ENCODE measurements at regions not wholly inside any gene's neighbourhood (a gene's known extent, or its start where the extent isn't known, plus 50 kb on each side); places are given as distances from the start of the nearest gene placed in this dataset.

- Histone ChIP-seq H4K20me1 (replicated peaks in 1 of 2; ENCODE audit: control insufficient read depth in 1 of 2, insufficient read depth in 2 of 2, low read length in 2 of 2) (peaks cover 0 to 1% of the 10 kb centered on the region in 2 experiments), H2BK5ac (ENCODE audit: low read depth, low read length) (no peak overlapping the region), H3K4me2 (ENCODE audit: insufficient read depth in 1 of 2, low read depth in 2 of 2, low read length in 2 of 2) (no peak overlapping the region), H3K9me3 (ENCODE audit: insufficient read depth in 2 of 2, low read depth in 1 of 2, low read length in 1 of 2) (peaks cover 10 to 11% of the 10 kb centered on the region in 2 experiments), H2BK120ac (replicated peaks; ENCODE audit: low read depth, low read length) (no peak overlapping the region), H3K18ac (ENCODE audit: extremely low read depth, low read length) (no peak overlapping the region), H4K91ac (replicated peaks; ENCODE audit: insufficient read length, low read length) (no peak overlapping the region), H3K9ac (replicated peaks in 1 of 4; ENCODE audit: extremely low read depth in 1 of 4, low read depth in 3 of 4, low read length in 3 of 4) (no peak overlapping the region), H3K4me1 (replicated peaks in 1 of 4; ENCODE audit: control insufficient read depth in 3 of 4, insufficient read depth in 4 of 4, low read length in 3 of 4) (peaks cover 0 to 3% (median 2%) of the 10 kb centered on the region in 4 experiments; a peak in 2 of 7 replicates), H2AK5ac (ENCODE audit: low read depth, low read length) (no peak overlapping the region), H4K5ac (ENCODE audit: insufficient read length, low read depth, low read length) (no peak overlapping the region), H4K8ac (ENCODE audit: extremely low read depth, insufficient read depth, low read length) (no peak overlapping the region), H3K79me1 (ENCODE audit: low read depth, low read length) (no peaks in the 10 kb centered on the region), H3K36me3 (ENCODE audit: control insufficient read depth in 2 of 4, insufficient read depth in 4 of 4, low read length in 3 of 4) (no peaks in the 10 kb centered on the region; a peak in 1 of 8 replicates), H2AFZ (ENCODE audit: low read length) (no peak overlapping the region), H3K4ac (replicated peaks; ENCODE audit: insufficient read length, low read depth, low read length) (no peak overlapping the region), H2BK15ac (ENCODE audit: low read length) (no peak overlapping the region), H3K23me2 (ENCODE audit: low read depth, low read length) (no peaks in the 10 kb centered on the region), H3K27me3 (replicated peaks in 1 of 4; ENCODE audit: control insufficient read depth in 3 of 4, extremely low read depth in 1 of 4, insufficient read depth in 3 of 4, low read length in 3 of 4) (no peaks in the 10 kb centered on the region), H3K14ac (ENCODE audit: insufficient read length) (no peak overlapping the region), H3K27ac (ENCODE audit: low read depth, low read length) (no peak overlapping the region), H3K56ac (replicated peaks; ENCODE audit: insufficient read length, low read depth, low read length) (no peak overlapping the region), H3K79me2 (ENCODE audit: control insufficient read depth in 1 of 2, insufficient read depth in 2 of 2, low read length in 2 of 2) (no peaks in the 10 kb centered on the region), H3K23ac (ENCODE audit: insufficient read length) (no peak overlapping the region), H2BK20ac (ENCODE audit: low read length) (no peak overlapping the region), H3K4me3 (ENCODE audit: extremely low read depth in 1 of 4, insufficient read depth in 2 of 4, low read depth in 3 of 4, low read length in 4 of 4) (no peak overlapping the region), H2BK12ac (ENCODE audit: low read depth, low read length) (no peak overlapping the region)
- DNase-seq (ENCODE audit: low read depth in 1 of 2, low spot score in 2 of 2) (no peak), FAIRE-seq (no peak)
- CTCF ChIA-PET (ENCODE audit: partially characterized antibody) = interaction anchor here (0.6 kb wide), 1 partner anchor 28 kb away, joined by 3 read pairs; no protein-coding TSS in a partner anchor
- WGBS, 2 experiments (ENCODE audit: extremely low coverage in 1 of 2, insufficient coverage in 1 of 2, insufficient read length in 1 of 2, insufficient replicate concordance in 2 of 2, low coverage in 1 of 2, low lambda C conversion rate in 2 of 2, missing lambda C conversion rate in 1 of 2) = 87% methylated on average over 3 of the region's 3 CpGs; no CpG with 5 or more reads in 1 of the 2 experiments
- POLR2A ChIA-PET (ENCODE audit: partially characterized antibody) = no interaction called here
- TF ChIP-seq TAF1 (IDR thresholded peaks at IDR 0.05; ENCODE audit: low read depth, low read length) (no peak), CTBP2 (IDR thresholded peaks at IDR 0.05; ENCODE audit: borderline replicate concordance, insufficient read depth, insufficient read length, low read length) (no peak), TCF12 (IDR thresholded peaks at IDR 0.05; ENCODE audit: low read depth, low read length) (no peak), BRCA1 (IDR thresholded peaks at IDR 0.05; ENCODE audit: low read depth, low read length) (no peak), BCL11A (IDR thresholded peaks at IDR 0.05; ENCODE audit: low read depth in 2 of 2, low read length in 2 of 2) (no peak), SAP30 (IDR thresholded peaks at IDR 0.05; ENCODE audit: insufficient read depth, insufficient replicate concordance, low read length) (no peak), PHF8 (conservative IDR thresholded peaks at IDR 0.05; ENCODE audit: low read depth, low read length) (no peak), GABPA (IDR thresholded peaks at IDR 0.05; ENCODE audit: borderline replicate concordance, insufficient read depth, low read length) (no peak), SIX5 (IDR thresholded peaks at IDR 0.05; ENCODE audit: low read depth, low read length) (no peak), RNF2 (IDR thresholded peaks at IDR 0.05; ENCODE audit: borderline replicate concordance, low read depth, low read length, missing control alignments, poor library complexity, severe bottlenecking) (no peak), CHD1 (IDR thresholded peaks at IDR 0.05; ENCODE audit: low read depth, low read length) (no peak), ASH2L (IDR thresholded peaks at IDR 0.05; ENCODE audit: low read length) (no peak), KDM4A (IDR thresholded peaks at IDR 0.05; ENCODE audit: low read depth, low read length, severe bottlenecking) (no peak), TEAD4 (IDR thresholded peaks at IDR 0.05; ENCODE audit: low read depth, low read length) (no peak)
Observed at GRCh38 chr3:157832588-157832987, 273.6 kb downstream of the SHOX2 start.
